ENCODE measurements at regions not wholly inside any gene's neighbourhood (a gene's known extent, or its start where the extent isn't known, plus 50 kb on each side); places are given as distances from the start of the nearest gene placed in this dataset.
"Not testable (repeated sequence)": the region's sequence is repeated elsewhere in the genome, so short reads cannot be mapped to it uniquely, and the experiment has no call there.

GRCh38 chr6:12542319-12543115 is 174.1 kb upstream of the PHACTR1 start:
- H2BK15ac ChIP-seq (ENCODE audit: low read length); H3K14ac ChIP-seq (ENCODE audit: insufficient read length); H2AK5ac ChIP-seq (ENCODE audit: low read depth, low read length); H3K56ac ChIP-seq (replicated peaks; ENCODE audit: insufficient read length, low read depth, low read length); H3K27me3 ChIP-seq (replicated peaks in 1 of 4; ENCODE audit: control insufficient read depth in 3 of 4, extremely low read depth in 1 of 4, insufficient read depth in 3 of 4, low read length in 3 of 4); H3K4me2 ChIP-seq (ENCODE audit: insufficient read depth in 1 of 2, low read depth in 2 of 2, low read length in 2 of 2); H4K5ac ChIP-seq (ENCODE audit: insufficient read length, low read depth, low read length); H4K8ac ChIP-seq (ENCODE audit: extremely low read depth, insufficient read depth, low read length); H3K4me1 ChIP-seq (replicated peaks in 1 of 4; ENCODE audit: control insufficient read depth in 3 of 4, insufficient read depth in 4 of 4, low read length in 3 of 4); CTCF ChIA-PET (ENCODE audit: partially characterized antibody); H3K4me3 ChIP-seq (ENCODE audit: extremely low read depth in 1 of 4, insufficient read depth in 2 of 4, low read depth in 3 of 4, low read length in 4 of 4); H3K79me2 ChIP-seq (ENCODE audit: control insufficient read depth in 1 of 2, insufficient read depth in 2 of 2, low read length in 2 of 2); H3K9ac ChIP-seq (replicated peaks in 1 of 4; ENCODE audit: extremely low read depth in 1 of 4, low read depth in 3 of 4, low read length in 3 of 4); H3K36me3 ChIP-seq (ENCODE audit: control insufficient read depth in 2 of 4, insufficient read depth in 4 of 4, low read length in 3 of 4); H4K91ac ChIP-seq (replicated peaks; ENCODE audit: insufficient read length, low read length); H3K9me3 ChIP-seq (ENCODE audit: insufficient read depth in 2 of 2, low read depth in 1 of 2, low read length in 1 of 2); H2BK5ac ChIP-seq (ENCODE audit: low read depth, low read length); H2AFZ ChIP-seq (ENCODE audit: low read length); FAIRE-seq; H2BK120ac ChIP-seq (replicated peaks; ENCODE audit: low read depth, low read length); H3K18ac ChIP-seq (ENCODE audit: extremely low read depth, low read length); H3K79me1 ChIP-seq (ENCODE audit: low read depth, low read length); POLR2A ChIA-PET (ENCODE audit: partially characterized antibody); H2BK12ac ChIP-seq (ENCODE audit: low read depth, low read length); H3K23ac ChIP-seq (ENCODE audit: insufficient read length); H2BK20ac ChIP-seq (ENCODE audit: low read length); H3K23me2 ChIP-seq (ENCODE audit: low read depth, low read length); H3K27ac ChIP-seq (ENCODE audit: low read depth, low read length); H3K4ac ChIP-seq (replicated peaks; ENCODE audit: insufficient read length, low read depth, low read length); H4K20me1 ChIP-seq (replicated peaks in 1 of 2; ENCODE audit: control insufficient read depth in 1 of 2, insufficient read depth in 2 of 2, low read length in 2 of 2); DNase-seq (ENCODE audit: low read depth in 1 of 2, low spot score in 2 of 2): not testable (repeated sequence)
- 92% methylated on average over 4 of the region's 4 CpGs; no CpG with 5 or more reads in 1 of the 2 experiments for WGBS, 2 experiments (ENCODE audit: extremely low coverage in 1 of 2, insufficient coverage in 1 of 2, insufficient read length in 1 of 2, insufficient replicate concordance in 2 of 2, low coverage in 1 of 2, low lambda C conversion rate in 2 of 2, missing lambda C conversion rate in 1 of 2)

All from H1 (cell line).